Thyroid gland (tissue), 4 donors: ENCODE measurements at regions not wholly inside any gene's neighbourhood (a gene's known extent, or its start where the extent isn't known, plus 50 kb on each side); places are given as distances from the start of the nearest gene placed in this dataset.

Source experiments
- CTCF ChIP-seq, 6 experiments: fragments of 200-600 bp in 3 of 6; fragments of 450-650 bp in 3 of 6; sonication (generic) in 3 of 6; IDR thresholded peaks; one replicate each; pipeline ENCODE4 v1.5.1; 2016 to 2019; ENCODE audit warnings: antibody characterized with exemption in 6 of 6, mild to moderate bottlenecking in 2 of 6, inconsistent platforms in 1 of 6, moderate library complexity in 1 of 6
- POLR2A ChIP-seq, 2 donors: fragments of 450-650 bp; IDR thresholded peaks; one replicate each; pipeline ENCODE4 v1.6.1; 2017; ENCODE audit warnings: antibody characterized with exemption in 2 of 2, mild to moderate bottlenecking in 2 of 2, moderate library complexity in 1 of 2

GRCh38 chr5:88021141-88021540, 247.5 kb downstream of the TMEM161B start:
- TF ChIP-seq CTCF (IDR thresholded peaks at IDR 0.05) = no peak
- TF ChIP-seq POLR2A (IDR thresholded peaks at IDR 0.05) = no peak
